ENCODE measurements at regions not wholly inside any gene's neighbourhood (a gene's known extent, or its start where the extent isn't known, plus 50 kb on each side); places are given as distances from the start of the nearest gene placed in this dataset.
A peak's percentile ranks its signal among the peaks of the same experiment; 100 is the strongest.

DNA sequence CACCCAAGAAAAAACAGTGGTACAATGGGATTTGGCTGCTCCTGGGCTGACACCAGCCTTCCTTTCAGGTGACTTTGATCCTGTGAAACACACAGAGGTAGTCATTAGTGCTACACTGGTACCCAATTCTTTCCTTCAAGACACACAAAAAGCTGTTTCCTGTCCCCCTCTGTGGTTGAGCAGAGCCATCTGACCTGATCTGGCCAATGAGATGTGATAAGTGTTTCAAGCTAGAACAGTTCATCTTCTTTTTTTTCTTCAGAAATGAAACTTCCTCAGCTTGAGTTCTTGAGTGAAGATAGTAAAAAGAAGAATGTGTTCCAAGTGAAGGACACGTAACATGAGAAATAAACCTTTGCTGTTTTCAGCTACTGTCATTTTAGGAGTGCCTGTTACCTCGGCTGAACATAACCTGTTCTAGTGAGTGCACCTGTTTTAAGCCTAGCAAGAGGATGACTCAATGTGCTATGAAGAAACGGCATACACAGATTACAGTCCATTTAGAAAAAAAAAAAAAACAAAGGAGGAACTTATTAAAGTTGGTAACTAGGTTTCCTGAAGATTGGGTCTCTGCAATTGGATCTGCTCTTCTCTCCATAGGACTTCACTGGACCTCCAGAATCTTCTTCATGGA lies 287.8 kb downstream of the GAS1 start:
- no peak for DNase-seq (ENCODE audit: low spot score)

DNA sequence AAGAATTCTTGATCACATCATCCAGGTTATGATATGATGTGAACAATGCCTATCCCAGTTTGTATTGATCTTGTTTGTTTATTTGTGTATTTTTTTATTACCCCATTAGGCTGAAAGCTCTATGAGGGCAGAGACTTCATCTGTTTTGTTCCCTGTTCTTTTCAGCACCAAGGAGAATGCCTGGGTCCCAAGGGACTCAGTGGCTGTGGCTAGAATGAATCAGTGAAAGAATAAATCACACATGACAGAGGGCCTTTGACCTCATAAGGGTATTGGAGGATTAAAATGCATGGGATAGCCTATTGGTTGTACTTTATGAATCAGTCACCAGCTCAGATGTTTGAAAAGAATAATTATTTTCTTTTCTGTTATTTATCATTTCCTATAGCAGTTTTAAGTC lies 292.2 kb downstream of the GAS1 start:
- DNase-seq (ENCODE audit: low spot score), result no peak

DNA sequence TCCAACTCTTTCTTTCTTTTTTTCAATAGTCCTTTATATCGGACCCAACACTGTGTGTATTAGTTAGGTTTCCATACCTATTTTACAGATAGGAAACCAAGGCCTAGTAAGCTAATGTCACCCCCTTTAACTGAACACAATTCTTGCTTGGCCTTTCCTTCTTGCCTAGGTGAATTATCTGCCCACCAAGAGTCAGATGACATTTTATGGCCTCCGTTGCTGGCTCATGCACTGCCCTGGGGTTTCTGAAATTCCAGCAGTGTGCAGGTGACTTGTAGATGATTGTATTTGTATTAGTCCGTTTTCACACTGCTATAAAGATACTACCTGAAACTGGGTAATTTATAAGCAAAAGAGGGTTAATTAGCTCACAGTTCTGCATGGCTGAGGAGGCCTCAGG lies 293.8 kb downstream of the GAS1 start:
- no peak for DNase-seq (ENCODE audit: low spot score)

DNA sequence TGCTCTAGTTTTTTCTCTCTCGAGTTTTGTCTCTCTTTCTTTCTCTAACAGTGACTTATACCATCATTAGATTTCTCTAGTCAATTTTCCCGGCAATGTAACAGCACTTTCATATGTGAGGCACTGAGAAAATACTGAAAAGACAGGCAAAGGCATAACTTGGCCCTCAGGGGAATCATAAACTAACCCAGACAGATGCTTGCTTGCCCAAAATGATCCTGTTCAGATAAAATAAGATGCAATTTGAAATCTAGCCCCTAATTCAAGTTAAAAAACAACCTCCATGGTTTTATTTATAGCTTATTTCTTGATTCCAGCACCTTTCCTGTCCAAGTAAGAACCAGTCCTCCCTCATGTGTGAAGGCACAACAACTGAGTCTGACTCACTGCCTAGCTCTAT lies 294.6 kb downstream of the GAS1 start:
- no peak for DNase-seq (ENCODE audit: low spot score)

DNA sequence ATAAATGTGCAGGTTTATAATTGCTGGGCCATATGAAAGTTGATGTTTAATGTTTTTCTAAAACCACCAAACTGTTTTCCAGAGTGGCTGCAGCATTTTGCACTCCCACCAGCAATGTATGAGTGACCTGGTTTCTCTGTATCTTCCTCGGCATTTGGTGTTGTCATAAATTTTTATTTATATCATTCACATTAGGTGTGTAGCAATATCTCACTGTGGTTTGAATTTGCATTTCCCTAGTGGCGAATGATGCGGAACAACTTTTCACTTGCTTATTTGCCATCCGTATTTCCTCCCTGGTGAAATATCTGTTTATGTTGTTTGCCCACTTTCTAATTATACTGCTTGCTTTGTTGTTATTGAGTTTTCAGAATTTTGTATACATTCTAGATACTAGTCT lies 295.7 kb upstream of the TUT7 start:
- no peak for DNase-seq (ENCODE audit: low spot score)

DNA sequence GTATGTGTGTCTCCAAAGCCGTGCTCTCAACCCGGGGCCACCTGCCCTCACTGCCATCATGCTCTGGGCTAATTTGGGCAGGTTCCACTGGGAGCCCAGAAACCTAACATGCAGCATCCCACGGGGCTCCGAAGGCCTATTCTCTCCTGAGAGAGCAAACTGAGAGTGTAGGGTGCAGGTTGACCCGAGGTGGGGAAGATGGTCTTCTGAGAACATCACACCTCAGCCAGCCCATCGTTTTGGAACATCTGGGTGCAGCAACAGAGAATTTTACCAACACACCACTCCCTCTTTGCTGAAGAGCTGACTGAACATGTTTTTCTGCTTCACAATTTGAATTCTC lies 294.6 kb upstream of the TUT7 start:
- DNase-seq (ENCODE audit: low spot score), result no peak

DNA sequence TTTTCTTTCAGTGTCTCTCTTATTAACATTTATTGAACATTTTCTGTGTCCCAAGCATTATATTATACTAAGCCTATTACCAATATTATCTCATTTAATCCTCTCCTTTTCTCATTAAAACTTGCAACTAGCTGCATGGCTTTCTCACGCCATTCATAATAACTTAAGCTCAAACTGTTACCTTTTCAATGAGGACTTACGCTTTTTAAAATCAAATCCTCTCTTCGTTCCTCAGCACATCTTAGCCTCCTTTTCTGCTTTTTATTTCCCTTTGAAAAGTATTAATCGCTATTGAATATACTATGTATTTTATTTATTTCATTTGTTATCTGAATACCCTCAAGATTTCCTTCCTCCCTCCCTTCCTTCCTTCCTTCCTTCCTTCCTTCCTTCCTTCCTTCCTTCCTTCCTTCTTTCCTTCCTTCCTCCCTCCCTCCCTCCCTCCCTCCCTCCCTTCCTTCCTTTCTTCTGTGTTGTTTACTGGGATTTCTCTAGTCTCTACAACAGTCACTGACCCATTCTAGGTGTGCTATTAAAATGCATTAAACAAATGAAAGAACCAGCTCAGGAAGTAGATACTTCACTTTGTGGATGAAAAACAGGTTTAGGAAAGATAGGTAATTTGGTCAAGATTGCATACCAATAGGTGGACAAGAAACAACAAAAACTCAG lies 294.1 kb upstream of the TUT7 start:
- DNase-seq (ENCODE audit: low spot score), result no peak

DNA sequence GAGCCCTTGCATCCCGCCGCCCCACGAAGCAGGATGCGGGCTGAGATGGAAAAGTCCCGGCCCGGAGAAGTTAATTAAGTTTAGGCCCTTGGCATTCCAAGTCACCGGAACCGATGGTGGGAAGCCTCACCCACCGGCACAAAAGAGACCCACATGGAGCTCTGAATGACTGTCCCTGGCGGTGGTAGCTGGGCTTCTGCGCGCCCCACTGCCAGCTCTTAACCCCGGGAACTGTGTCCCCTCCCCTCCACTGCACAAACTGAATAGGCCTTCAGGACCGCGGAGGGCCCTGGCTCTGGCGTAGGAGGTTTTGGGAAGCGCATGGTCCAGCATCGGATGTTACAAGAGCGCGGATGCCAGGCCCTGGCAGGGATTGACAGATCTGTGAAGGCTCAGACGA lies 291.1 kb upstream of the TUT7 start:
- DNase-seq (ENCODE audit: low spot score), result peak; percentile 4

DNA sequence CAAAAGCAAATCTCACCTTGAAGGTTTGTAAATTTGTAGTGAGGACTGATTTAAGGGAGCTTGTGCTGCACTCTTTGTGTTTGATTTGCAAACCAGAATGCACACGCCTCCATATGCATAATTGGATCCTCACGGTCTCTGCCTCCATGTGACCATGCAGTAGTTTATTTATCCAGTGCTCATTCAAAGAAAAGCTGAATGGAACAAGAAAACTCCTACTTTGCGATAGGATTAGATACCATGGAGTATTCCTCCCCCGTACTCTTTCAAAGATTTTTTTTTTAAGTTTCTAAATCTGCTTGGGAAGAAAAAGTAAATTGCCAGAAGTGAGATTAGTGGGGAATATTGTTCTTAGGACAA lies 290.4 kb upstream of the TUT7 start:
- no peak for DNase-seq (ENCODE audit: low spot score)

DNA sequence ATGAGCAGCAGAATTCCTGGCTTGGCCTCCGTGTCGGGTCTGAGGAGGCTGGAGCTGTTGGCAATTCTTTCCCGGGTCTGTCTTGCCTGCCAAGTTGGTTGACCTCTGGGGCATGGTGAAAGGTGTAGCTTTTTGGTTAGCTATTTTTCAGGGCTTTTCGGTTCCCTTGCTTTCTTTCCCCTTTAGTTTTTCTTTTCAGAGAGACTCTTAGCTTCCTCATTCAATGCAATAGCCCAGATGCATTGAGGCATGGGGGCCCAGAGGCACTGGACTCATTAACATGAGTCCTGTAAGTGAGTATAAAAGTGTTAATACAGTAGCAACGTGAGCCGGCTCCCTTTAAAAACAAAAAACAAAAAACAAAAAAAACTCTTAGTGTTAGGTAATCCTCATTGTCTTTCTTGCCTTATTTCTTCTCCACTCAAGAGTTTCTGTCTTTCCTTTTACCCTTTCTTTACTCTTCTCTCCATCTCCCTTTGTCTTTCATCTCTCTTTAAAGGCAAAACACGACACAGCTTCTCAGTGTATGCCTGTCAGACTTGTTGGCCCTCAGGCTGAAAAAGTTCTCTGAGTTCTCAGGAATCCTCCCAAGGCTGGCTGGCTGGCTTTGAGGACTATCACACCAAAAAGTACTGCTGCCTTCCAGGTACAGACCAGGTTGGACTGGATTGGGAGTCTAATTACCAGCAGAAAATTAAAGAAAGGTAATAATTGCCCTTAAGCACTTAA lies 289.9 kb upstream of the TUT7 start:
- no peak for DNase-seq (ENCODE audit: low spot score)

DNA sequence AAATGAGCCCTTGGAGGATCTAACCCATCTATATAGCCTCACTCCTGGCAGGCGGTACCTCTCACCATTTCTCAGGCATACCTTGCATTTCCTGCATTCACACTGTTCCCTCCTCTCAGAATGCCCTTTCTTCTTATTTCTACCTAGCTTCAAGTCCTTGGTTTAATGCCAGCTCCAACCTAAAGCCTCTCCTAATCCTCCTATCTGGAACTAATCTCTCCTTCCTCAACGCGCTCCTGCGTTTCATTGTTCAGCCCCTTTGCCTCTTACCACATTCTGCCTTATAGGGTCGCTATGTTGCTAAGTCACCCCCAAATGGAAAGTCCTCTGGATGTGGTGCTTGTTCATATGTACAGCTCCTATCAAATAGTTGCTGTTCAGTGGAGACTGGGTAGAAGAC lies 288.5 kb upstream of the TUT7 start:
- DNase-seq (ENCODE audit: low spot score), result no peak

DNA sequence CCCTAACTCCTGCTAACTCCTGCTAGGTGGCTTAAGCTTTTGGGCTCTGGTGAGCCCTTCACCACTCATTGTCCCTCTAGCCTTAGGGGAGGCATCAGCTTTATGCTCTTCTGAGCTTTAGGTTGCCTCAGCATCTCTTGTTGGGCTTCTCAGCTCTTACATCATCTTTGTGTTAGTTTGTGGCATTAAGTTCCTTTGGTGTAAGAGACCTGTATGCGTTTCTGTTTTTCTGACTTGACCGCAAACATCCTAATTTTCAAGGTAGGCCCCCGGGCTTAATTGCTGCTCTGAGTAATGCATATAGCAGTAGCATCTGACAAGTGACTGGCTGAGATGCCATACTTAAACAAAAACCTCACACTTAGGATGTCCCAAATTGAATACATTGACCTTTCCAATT lies 287.8 kb upstream of the TUT7 start:
- DNase-seq (ENCODE audit: low spot score), result no peak

DNA sequence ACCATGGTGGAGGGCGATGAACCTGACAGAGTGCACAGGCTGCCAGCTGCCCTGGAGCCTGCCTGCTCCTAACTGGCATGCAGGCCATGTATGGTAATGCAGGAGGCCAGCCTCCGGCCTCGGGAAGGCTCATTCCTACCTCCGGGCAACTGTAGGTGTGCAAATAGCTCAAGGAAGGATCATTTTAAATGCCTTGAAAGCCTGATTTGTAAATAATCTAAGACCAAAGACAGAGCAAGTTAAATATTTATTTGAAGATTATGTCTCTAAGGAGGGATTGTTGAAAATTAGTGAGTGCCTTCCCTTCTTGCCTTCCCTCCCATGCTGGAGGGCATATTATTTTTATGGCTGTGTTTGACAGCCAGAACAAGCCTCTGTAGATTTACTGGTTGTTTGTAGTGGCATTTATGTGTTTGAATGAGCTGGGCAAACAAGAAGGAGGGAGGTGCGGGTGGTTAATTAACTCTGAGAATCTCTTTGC lies 285.7 kb upstream of the TUT7 start:
- no peak for DNase-seq (ENCODE audit: low spot score)

DNA sequence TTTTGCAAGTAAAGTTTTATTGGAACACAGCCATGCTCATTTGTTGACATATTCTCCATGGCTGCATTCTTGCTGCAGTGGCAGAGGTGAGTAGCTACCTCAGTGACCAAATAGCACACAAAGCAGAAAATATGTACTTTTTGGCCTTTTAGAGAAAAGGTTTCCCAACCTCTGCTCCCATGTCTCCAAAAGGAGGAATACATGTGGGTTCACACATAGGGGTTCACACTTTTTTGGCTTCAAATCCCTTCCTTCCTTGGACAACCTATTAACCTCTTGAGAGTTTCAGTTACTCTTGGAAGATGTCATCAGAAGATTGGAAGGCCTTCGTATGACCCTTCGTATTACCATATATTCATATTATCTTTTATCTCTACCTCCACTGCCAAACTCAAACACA lies 285.1 kb upstream of the TUT7 start:
- DNase-seq (ENCODE audit: low spot score), result no peak

DNA sequence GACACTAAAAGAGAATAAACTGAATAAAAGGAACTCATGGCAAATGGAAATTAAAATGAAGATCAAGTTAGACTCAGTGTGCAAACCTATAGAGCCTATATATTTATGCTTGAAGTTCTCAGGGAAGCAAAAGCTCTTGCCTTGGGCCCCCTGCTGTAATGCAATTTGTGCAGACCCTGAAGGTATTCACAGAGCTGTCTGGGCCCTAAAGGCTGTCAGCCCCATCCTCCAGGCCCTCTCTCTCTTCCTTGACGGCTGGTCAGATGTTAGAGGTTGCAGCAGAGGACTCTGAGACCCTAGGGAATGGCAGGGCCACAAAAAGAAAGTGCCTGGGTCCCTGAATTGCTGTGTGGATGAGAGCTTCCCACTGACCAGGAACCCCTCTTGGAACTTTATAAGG lies 283.9 kb upstream of the TUT7 start:
- DNase-seq (ENCODE audit: low spot score), result no peak

DNA sequence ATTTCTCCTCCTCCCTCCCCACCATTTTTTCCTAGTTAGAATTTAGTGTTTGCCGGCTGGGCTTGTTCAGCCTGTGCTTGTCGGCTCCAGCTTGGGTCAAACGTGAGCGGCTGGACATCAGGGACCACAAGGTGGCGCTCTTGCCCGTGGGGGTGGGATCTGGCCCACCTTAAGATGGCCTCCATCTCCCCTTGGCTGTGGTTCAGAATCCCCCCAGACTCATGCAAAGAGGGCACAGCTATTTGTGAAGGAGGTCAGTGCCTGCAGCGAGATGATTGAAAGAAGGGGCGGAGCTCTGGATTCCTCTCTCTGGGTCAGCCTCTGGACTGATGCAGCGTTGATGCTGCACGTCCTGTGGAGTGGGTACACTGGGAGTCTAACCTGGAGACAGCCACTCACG lies 283.3 kb upstream of the TUT7 start:
- DNase-seq (ENCODE audit: low spot score), result peak; percentile 22

DNA sequence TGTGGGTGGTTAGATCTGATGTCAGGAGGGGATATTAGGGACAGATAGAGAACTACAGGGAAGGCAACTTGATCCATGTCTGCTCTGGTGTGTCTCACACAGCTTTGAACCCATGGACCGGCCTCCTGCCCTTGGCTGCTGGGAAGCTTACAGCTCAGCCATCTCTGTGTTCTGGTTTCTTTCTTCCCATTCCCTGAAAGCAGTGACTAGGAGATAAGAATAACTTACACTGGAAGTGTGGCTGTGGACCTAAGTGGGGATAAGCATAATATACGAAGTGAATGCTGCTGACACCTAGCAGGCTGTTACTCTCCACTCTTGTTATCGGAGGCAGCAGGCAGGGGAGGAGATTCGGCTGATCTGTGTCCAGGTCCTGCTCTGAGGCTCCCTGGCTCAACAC lies 282.3 kb upstream of the TUT7 start:
- DNase-seq (ENCODE audit: low spot score), result no peak

DNA sequence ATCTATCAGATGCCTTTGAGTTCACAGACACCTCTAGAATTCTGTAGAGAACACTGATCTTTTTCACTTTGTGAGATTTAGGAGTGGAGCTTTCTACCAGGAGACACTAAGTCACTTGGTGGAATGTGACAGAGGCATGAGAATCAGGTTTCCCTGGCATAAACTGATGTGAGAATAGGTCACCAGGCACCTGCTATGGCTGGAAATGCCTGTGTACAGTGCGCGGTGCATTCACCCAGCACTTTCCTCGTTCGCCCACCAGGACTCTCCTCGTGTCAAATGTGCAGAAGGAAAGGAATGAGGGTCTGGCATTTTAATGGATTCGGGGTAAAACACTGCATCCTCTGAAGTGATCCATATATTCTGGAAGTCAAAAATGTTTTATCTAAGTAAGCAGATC lies 281.8 kb upstream of the TUT7 start:
- DNase-seq (ENCODE audit: low spot score), result no peak

DNA sequence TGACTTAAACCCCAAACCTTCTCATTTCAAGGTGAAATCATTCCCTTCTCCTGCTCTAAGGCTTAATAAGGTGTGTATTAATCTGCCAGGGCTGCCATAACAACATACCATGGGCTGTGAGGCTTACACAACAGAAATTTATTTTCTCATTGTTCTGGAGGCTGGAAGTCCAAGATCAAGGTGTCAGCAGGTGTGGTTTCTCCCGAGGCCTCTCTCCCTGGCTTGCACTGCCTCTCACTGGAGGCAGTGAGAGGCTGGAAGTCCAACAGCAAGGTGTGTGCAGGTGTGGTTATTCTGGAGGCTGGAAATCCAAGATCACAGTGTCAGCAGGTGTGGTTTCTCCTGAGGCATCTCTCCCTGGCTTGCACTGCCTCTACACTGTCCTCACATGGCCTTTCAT lies 280.3 kb upstream of the TUT7 start:
- no peak for DNase-seq (ENCODE audit: low spot score)

DNA sequence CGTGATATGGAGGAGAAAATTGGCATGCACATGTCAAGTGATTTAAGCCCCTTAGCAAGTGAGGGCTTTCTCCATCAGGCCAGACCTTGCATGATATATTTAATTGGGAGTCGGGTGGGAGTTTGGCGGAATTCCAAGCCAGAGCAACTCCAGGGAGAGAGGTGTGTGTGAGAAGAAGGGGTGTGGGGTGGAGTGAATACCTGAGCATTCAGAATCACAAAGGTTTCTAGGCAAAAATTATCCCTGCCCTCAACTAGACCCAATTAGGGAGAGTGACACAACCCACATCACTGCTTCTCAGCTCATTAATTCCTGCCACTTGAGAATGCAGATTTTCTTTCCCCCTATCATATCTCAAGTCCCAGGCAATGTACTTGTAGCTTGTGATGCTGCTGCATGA lies 279.7 kb upstream of the TUT7 start:
- no peak for DNase-seq (ENCODE audit: low spot score)

DNA sequence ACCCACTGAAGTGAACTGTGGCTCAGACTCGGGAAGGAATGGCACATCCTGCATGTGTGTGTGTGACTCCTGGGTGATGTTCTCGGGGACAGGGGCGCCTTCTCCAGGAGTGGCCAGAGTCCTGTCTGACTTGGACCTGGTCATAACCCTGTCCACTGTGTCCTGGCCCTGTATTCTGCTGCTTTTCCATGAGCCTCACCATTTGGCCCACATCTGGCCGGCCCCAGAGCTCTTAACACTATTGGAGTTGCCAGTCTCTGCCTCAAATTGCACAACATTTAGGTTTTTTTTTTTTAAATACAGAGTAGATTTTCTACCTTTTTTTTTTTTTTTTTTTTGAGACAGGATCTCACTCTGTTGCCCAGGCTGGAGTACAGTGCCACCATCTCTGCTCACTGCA lies 278.3 kb upstream of the TUT7 start:
- no peak for DNase-seq (ENCODE audit: low spot score)

DNA sequence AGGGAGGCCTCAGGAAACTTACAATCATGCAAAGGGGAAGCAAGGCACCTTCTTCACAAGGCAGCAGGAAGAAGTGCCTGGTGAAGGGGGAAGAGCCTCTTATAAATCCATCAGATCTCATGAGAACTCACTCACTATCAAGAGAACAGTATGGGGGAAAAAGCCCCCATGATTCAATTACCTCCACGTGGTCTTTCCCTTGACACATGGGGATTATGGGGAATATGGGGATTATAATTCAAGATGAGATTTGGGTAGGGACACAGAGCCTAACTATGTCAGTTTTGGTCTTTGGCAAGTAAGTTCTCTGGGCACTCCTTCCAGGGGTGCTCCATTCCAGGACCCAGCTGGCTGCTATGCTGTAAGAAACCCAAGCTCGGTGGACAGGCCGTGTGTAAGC lies 275.3 kb upstream of the TUT7 start:
- DNase-seq (ENCODE audit: low spot score), result no peak

DNA sequence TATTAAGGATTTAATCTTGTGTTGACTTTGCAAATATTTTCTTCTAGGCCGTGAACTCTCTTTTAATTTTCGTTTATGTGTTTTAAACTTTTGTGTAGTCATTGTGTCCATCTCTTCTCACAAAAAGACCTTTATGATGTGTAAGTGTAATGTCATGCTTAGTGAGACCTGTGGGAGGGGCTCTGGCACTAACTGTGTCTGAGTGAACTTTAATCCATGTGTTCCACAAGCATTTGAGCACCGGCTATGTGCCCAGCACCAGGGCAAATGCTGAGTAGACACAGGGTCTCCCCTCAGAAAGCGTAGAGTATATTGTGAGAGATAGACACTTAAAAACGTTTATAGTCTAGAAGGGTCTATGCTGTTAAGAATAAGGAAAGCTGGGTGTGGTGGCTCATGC lies 272.6 kb upstream of the TUT7 start:
- DNase-seq (ENCODE audit: low spot score), result no peak

DNA sequence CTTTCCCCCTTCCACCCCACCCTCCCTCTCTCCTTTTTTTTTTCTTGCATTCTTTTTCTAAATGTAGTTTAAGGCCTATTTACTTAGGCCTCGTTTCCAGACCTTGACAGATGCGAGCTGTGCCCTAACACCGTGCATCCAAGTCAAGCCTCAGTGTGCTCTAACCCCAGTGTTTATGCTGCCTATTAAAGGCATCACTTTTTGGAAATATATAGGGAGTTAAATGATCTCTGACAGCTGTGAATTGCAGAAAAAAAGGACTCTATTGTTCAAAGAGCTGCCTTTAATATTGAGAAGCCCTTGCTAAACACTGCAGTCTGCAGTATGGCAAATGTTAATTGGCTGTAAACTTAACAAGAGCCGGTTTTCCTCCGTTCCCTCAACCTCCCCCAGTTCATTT lies 270.4 kb upstream of the TUT7 start:
- DNase-seq (ENCODE audit: low spot score), result no peak
